HG03354 (cell line): ENCODE measurements at regions not wholly inside any gene's neighbourhood (a gene's known extent, or its start where the extent isn't known, plus 50 kb on each side); places are given as distances from the start of the nearest gene placed in this dataset.

Experiments used
- ATAC-seq: cut with Tn5 transposase; IDR thresholded peaks from one replicate; pipeline ENCODE4 v1.9.1; 2021; ENCODE audit warnings: mild to moderate bottlenecking; ENCODE audit not compliant: unreplicated experiment, poor library complexity, severe bottlenecking

DNA sequence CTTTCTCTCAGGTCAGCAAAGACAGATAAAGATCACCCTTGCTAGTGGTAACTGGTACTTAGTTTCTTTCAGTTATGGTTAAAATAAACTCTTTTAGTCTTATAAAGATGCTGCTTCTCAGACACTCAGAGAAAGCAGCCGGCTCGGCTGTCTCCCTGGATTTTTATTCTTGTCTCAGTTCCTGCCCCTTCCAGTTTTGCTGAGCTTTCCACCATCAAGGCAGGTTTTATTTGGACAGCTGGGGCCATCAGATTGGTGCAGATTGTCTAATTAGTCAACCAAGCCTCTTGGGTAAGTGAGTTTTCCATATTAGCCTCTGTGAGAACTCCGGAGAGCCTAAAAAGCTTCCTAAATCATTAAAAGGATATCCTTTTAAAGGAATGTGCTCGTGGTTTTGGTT lies 130.8 kb upstream of the BMP4 start:
- ATAC-seq = no peak

- ATAC-seq = no peak
These were observed 131.6 kb upstream of the BMP4 start for GRCh38 chr14:54088271-54088670.

GRCh38 chr14:54090274-54090673 lies 133.6 kb upstream of the BMP4 start:
- no peak for ATAC-seq

GRCh38 chr14:54094765-54095164 lies 138.1 kb upstream of the BMP4 start:
- no peak for ATAC-seq

DNA sequence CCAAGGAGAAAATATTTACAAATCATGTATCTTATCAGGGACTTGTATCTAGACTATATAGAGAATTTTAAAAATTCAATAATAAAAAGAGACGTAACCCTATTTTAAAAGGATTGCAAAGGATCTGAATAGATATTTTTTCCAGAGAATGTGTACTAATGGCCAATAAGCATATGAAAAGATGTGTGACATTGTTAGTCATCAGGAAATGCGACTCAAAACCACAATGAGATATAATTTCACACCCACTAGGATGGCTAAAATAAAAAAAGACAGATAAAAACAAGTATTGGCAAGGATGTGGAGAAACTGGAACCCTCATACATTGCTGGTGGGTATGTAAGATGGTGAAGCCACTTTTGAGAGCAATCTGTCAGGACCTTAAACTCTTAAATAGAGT lies 141.9 kb upstream of the BMP4 start:
- no peak for ATAC-seq

GRCh38 chr14:54102051-54102456 lies 145.4 kb upstream of the BMP4 start:
- ATAC-seq = no peak

DNA sequence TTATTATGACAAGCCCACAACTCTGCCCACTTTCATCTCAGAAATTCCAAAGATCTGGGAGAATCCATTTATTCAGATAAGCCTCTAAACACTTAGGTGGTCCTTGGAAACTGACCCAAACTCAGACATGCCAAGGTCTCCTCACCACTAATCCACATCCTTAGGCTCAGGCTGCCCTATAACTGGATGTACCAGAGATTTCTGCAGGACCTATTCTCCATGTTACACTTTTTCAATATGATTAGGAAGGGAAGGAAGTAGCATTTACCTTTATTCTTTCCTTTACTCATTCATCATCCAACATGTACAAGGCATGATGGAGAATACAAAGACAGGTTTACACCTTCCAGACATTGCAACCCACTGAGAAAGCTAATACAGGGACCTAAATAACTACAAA lies 145.9 kb upstream of the BMP4 start:
- ATAC-seq = no peak

GRCh38 chr14:54104601-54105145 lies 148.0 kb upstream of the BMP4 start:
- ATAC-seq = no peak

- no peak for ATAC-seq
These were observed 148.8 kb upstream of the BMP4 start for GRCh38 chr14:54105406-54105805.

- ATAC-seq = no peak
These were observed 149.3 kb upstream of the BMP4 start for GRCh38 chr14:54105898-54106297.

DNA sequence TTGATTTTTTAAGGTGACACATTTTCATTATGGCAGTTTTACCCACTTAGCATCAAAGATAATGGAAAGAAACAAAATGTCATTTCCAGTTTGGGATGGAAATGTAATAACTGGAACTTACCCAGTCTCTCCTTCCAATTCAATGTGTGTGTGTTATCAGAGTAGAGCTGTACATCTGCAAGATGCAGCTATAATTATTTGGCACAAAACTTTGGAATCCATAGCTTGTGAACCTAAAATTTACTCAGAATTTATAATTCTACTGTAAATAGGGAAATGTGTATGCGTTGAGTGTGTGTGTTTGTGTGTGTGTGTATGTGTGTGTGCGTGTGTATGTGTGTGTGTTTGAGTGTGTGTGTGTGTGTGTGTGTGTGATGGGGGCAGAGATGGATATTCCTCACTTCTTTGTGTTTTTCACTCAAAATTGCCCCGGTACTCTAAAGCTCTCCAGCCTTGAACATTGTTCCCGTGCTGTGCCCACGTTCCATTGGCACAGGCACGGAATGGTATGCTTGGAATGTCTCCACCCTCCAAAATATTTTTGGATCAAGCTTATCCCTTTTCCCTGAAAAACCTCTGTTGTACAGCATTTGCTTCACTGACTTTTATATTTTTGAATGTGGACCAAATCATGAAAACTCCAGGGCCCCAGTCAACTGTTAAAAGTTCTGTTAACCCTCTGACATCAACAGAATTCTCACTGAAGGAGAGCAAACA lies 150.2 kb upstream of the BMP4 start:
- no peak for ATAC-seq

GRCh38 chr14:54108481-54109471 lies 152.2 kb upstream of the BMP4 start:
- no peak for ATAC-seq

GRCh38 chr14:54109521-54110120 lies 153.0 kb upstream of the BMP4 start:
- ATAC-seq = no peak

- no peak for ATAC-seq
These were observed 158.3 kb upstream of the BMP4 start for GRCh38 chr14:54114941-54115340.

- no peak for ATAC-seq
These were observed 159.7 kb upstream of the BMP4 start for GRCh38 chr14:54116198-54116885.

- ATAC-seq = no peak
These were observed 160.3 kb upstream of the BMP4 start for GRCh38 chr14:54116972-54117371.

GRCh38 chr14:54117396-54117795 lies 160.8 kb upstream of the BMP4 start:
- no peak for ATAC-seq

DNA sequence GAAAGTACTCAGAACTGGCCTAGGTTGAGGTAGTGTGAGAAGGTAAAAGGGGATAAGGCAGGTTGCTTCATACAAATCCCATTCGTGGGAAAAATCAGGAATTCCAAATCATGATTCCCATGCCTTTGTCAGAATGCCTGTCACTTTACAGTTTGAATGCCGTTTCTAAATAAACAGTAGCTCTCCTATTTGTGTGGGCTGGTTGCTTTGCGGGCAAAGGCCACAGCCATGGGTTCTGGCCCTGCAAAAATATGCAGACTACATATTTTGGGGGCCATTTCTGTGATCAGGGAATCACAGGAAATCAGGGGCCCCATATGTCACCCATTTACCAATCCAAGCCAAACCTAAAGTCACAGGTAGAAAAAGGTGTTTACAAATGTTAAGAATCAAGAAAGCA lies 161.3 kb upstream of the BMP4 start:
- ATAC-seq = no peak

DNA sequence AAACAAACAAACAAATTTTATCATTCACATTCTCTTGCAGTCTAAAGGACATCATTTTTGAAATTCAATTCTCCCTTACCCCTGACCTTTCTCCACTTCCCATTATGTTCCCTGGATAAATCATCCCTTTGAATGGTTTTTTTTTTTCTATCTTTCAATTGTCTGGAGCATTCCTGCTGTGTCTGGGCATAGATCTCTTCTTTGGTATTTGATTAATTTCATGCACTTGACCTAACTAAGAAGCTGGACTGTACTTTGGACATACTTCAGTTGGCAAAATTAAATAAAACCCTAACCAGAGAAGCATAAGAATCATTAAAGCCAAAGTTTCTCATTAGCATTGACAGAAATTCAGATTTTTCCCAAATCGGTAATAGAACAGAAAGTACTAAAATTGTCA lies 163.6 kb upstream of the BMP4 start:
- ATAC-seq = no peak
